HG02840 (cell line): ENCODE measurements at regions not wholly inside any gene's neighbourhood (a gene's known extent, or its start where the extent isn't known, plus 50 kb on each side); places are given as distances from the start of the nearest gene placed in this dataset.
A peak's percentile ranks its signal among the peaks of the same experiment; 100 is the strongest.
"Not testable (repeated sequence)": the region's sequence is repeated elsewhere in the genome, so short reads cannot be mapped to it uniquely, and the experiment has no call there.

Experiments
- ATAC-seq: cut with Tn5 transposase; IDR thresholded peaks from one replicate; pipeline ENCODE4 v1.9.1; 2021; ENCODE audit warnings: mild to moderate bottlenecking, moderate library complexity, moderate number of reproducible peaks; ENCODE audit not compliant: unreplicated experiment, low FRiP score

DNA sequence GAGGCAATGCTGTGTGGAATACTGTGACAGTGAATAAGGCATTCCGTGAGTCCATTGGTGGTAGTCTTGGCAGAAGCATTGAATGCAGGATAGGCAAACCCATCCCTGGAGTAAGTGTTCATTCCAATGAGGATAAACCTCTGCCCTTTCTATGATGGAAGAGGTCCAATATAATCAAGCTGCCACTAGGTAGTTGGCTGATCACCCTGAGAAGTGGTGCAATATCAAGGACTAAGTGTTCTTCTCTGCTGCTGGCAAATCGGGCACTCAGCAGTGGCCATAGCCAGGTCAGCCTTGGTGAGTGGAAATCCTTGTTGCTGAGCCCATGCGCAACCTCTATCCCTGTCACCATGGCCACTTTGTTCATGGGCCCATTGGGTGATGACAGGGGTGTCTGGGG, 70.1 kb downstream of the FBXO4 start:
- ATAC-seq: no peak

DNA sequence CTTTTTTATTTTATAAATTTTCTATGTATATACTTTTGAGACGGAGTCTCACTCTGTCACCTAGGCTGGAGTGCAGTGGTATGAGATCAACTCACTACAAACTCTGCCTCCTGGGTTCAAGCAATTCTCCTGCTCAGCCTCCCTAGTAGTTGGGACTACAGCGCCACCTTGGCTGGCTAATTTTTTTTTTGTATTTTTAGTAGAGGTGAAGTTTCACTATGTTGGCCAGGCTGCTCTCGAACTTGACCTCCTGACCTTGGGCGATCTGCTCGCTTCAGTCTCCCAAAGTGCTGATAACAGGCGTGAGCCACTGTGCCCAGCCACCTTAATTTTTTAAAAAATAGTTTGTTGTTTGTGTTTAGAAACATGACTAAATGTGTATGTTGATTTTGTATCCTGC, 76.6 kb downstream of the FBXO4 start:
- no peak for ATAC-seq

DNA sequence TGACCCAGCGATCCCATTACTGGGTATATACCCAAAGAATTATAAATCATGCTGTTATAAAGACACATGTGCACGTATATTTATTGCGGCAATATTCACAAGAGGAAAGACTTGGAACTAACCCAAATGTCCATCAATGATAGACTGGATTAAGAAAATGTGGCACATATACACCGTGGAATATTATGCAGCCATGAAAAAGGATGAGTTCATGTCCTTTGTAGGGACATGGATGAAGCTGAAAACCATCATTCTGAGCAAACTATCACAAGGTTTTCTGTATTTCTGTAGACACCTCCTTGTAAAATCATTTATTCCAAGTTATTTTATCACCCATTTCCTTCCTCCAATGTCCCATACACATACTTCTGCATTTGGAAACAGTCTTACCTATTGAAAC, 78.8 kb downstream of the FBXO4 start:
- not testable (repeated sequence) for ATAC-seq

DNA sequence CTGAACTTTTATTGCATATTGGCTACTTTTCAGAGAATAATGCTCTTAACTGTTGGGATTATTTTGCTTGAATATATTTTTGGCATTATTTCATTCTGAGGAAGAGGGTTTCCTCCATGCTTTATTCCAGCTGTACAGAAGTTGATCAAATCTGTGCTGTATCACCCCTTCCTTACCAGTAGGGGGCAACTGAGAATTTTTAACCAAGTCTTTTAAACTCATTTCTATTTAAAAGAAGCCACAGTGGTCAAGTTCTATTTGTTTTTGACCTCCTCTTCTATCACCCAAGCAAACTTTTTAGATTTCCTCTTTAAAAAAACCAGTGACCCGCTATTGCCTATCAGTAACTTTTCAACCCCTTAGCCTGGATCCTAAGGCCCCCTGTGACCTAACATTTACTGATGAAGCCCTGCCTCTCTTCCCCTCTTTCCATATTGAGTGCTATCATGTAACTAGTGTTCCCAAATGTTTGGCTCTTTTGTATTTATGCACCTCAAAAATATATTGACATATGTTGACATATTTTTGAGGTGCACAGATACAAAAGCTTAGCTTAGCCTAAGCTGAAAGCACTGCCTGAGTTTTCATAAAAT, 80.6 kb downstream of the FBXO4 start:
- no peak for ATAC-seq

DNA sequence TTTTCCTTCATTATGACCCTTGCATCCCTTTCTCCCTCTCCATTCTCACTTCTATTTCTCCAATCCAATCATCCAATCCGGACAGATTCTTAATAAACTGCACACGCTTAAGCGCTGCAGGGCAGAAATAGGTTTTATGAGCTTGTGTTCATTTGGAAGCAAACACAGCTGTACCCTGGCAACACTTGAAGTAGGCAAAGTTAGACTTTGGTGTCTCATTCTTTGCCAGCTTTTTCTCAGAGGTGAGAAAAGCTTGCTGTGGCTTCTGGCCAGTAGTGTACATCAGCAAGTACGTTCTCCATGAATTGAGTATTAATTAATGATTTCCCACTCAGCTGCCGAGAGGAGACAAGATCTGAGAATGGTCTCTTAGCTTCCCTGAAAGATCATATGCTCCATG, 88.5 kb downstream of the FBXO4 start:
- no peak for ATAC-seq

DNA sequence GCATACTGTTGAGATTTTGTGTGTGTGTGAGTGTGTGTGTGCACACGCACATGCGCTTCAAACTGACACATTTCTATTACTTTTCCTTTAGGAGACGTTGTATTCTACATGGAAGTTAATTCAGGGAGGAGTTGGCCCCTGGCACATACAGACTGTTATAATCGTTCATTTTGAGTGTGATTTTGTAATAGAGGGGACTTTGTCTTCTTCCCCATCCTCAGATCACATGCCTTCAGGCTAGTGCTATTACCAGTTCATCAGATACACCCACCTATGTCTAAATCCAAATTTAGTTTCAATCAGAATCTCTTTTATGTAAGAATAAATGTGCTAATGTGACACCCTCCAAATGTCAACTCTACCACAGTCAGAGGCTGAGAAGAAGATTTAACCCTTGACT, 90.2 kb downstream of the FBXO4 start:
- ATAC-seq: no peak

DNA sequence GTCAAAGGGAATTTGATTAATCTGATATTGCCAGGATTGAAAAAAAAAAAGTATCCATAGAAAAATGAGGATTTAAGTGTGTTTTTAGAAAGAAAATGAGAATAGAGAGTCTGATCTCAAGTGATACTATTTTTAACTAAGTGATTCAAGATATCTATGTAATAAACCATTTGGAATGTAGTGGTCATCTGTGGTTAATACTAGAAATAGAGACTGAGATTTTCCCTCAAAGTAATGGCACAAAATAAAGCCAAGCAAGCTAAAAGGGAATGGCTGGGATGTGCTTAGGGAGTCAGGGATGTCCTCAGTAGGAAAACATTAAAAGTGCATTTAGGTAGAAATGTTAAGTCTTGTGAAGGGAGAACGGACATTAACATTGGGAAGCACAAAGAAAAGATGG, 90.6 kb downstream of the FBXO4 start:
- no peak for ATAC-seq

DNA sequence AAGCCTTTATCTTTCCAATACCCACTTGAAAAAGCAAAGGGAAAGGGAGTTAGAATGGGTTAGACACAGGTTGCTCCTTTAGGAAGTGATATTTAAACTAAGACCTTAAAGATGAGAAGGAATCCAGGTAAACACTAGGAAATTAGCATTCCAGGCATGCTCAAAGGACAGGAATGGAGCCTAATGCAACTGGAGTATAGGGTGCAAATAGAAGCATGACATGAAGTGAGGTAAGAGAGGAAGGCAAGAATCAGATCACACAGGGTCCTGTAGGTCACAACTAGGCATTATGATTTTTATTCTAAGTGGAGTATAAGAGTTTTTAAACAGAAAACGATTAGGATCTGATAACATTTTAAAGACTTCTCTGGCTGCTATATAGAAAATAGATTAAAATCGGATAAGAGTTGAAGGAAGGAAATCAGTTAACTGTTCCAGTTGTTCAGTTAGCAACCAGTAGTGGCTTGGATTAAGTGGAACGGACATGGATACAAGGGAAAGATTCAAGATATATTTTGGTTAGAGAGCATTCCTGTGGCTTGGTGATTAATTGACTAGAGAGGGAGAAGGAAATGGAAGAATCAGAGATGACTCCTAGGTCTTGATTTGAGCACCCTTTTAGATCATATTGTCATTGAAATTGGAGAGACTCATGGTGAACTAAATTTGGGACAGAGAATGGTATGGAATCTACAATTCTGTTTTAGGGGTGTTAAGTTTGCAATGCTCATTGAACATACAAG, 95.9 kb downstream of the FBXO4 start:
- ATAC-seq: no peak

DNA sequence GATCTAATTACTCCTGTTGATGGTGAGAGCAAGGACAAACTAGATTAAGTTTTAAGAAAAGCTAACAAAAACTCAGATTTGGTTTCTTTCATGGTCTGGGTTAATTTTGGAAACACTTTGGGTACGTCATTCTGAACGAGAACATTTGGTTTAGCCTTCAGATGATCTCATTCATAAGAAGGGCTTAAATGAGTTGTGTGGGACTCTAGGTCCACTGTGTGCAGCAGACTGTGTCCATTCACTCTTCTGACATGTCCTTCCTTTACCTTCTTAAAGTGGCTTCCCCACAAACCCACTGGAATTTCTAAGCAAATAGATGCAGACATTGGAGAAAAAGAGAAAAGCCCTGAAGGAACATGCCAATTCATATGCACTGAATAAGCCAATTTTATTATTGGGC, 96.8 kb downstream of the FBXO4 start:
- no peak for ATAC-seq

DNA sequence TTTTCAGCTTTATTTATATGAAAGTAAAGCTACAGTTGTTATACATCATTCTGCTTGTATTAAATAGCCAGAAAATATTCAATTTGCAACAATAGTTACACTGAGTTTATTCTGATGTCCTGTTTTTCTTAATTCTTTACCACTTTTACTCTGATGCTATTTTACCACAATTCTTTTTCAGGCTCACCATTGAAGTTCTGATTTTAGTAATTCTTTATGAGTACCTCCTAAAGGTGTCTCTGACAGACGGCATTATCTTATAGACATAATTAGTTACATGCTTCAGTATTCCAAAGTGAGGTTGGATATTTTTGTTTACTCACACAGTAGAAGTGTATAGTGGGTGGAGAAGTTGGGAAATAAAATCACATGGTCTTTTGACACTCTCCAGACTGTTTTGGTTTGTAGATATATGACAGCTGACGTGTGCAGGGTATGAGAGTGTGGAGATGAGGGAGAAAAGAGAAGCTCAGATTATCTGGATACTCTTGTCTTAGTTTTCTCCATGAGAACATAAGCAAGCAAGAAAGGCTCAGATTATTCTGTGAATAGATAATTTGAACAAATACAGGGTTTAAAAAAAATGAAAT, 97.4 kb downstream of the FBXO4 start:
- ATAC-seq: no peak

DNA sequence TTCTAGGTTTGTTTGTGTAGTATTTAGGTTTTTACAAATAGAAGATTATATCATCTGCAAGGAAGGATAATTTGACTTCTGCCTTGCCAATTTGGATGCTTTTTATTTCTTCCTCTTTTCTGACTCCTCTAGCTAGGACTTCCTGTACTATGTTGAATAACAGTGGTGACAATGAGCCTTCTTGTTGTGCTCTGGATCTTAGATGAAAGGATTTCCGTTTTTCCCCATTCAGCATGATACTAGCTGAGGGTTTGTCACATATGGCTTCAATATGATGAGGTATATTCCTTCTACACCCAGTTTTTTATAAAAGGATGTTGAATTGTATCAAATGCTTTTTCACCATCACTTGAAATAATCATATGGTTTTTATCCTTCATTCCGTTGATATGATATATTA, 101.4 kb downstream of the FBXO4 start:
- ATAC-seq: no peak

DNA sequence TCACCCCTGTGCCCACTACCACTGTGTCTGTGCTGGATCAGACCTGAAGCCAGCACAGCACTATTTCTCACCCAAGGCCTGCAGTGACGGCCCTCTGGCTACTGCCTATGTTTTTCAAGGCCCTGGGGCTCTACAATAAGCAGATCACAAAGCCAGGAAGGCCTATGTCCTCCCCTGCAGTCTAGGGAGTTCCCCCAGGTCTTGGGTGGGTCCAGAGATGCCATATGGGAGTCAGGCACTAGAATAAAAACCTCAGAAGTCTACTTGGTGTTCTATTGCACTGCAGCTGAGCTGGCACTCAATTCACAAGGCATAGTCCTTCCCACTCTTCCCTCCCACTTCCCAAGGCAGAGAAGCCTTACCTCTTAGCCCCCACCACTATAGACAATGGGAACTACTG, 107.1 kb downstream of the FBXO4 start:
- no peak for ATAC-seq

DNA sequence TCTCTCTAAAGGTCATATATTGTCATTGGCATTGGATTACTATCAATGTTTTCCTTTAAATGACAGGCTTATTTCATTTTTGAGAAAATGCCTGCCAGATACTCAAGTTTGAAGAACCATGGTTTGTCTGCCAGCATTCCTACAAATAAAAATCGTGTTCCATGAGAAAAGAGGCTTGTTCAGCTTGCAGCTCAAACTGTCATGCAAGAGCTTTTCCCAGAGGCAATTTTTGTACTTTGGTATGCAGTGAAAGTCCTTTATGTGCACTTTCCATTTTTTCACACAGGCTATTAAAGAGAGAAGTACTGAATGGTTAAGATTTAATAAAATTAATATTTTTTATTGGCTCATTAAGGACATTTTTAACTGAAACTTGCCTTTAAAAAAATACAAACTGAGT, 110.4 kb downstream of the FBXO4 start:
- no peak for ATAC-seq

DNA sequence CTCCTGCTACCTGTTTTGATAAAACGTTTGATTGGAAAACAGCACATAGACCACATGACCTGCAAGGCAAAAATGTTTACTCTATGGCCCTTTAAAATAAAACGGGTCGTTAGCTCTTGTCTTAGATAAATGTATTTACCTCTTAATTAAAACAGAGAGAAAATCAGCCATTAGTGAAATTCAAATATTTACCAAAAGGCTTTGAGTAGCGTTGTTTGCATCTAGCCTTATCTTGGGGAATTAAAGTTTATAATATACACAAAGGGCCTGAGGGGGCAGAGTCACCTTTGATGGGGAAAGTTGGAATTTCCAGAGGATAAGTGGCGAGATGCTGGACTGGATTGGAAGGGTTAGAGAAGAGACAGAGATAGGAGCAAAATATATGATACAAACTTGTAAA, 111.3 kb downstream of the FBXO4 start:
- ATAC-seq: no peak

DNA sequence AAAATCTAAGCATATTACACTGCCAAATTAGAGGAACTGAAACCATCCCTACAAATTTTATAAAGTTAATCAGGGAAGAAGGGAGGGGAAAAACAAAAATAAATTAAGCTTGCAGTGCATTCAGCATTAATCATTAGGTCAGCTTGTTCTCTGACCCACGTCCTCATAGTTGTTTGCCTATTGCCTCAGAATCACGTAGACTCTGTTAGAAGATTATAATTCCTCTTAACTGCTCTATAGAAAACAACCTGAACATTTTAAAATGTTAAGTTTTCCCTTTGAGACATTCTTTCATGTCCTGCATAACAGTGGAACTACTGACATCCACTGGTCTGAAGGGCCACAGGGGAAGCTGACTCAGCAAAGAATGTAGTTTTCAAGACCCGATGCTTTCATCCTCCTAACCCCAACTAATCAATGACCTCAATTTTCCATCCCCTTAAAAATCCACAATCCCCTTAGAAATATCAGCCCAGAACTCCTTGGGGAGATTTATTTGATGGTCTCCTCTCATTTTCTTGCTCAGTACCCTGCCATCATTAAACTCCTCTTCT, 112.4 kb downstream of the FBXO4 start:
- ATAC-seq: no peak

DNA sequence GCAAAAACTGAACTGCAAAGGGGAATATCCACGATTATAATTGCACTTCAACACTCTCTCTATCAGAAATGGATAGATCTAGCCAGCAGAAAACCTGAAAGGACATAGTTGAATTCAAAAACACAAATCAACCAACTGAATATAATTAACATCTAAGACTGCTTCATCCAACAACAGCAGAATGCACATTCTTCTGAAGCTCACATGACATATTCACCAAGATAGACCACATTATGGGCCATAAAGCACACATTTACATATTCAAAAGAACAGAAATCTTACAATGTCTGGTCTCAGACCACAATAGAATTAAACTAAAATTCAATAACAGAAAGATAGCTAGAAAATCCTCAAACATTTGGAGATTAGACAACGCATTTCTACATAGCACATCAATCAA, 118.3 kb downstream of the FBXO4 start:
- no peak for ATAC-seq

DNA sequence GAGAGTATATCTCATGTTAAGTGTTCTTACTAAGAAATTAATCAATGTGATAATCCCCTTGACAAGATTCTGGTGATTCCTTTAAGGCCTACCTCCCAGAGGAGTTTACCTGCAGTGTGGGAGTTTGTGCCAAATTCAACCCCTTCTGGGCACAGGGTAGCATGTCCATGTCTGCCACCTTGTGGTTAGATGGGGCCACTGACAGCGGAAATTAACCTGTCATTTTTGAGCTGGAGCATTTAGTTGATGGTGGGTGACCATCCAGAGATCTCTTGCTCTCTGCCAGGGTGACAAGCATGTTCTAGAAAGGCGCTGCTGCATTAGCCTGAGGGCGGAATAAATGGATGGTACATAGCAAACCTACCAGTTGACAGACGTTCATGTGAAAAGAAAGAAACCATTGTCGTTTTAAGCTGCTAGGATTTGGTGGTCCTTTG, 132.2 kb downstream of the FBXO4 start:
- peak; percentile 89 for ATAC-seq

DNA sequence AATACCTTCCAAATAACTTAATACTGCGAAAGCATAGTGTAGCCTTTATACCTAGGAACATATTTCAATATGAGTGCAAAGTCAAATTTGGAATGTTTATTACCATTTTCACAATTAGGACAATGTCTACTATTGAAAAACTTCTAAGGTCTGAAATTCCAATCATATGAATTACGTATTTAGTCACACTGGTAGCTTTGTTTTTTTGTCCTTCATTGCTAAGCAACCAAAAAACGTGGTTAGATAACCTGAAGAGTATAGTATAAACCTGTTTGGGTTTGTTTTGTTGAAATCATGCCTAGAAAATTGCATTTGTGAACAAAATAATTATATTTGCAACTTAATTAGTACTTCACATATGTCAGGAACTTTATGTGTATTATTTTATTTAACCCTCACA, 134.2 kb downstream of the FBXO4 start:
- ATAC-seq: no peak

DNA sequence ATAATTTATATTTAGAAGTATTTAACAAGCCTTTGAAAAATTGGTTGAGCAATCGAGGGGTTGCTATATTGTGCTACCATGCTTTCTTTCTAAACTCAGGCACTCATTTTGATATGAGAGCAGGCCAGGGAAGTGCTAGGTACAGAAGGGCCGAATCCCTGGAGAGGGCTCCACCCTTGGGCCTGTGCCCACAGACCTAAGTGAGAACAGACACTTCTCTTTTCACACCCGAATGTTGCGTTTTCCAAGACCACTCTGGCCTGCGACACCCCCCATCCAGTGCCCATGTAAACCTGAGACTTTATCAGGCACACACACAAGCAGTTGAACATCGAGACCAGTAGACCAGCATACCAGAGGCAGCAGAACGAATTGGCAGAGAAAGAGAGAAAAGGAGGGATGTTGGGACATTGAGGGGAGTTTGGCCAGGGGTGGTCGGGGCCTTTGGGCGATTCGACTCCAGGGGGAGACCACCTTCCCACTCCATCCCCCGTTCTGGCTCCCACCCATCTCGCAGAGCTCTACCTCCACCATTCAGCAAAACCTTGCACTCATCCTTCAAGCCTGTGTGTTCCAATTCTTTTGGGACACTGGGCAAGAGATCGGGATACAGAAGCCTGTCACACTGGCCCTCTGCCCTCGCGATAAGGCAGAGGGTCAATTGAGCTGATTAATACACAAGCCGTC, 134.8 kb downstream of the FBXO4 start:
- no peak for ATAC-seq

DNA sequence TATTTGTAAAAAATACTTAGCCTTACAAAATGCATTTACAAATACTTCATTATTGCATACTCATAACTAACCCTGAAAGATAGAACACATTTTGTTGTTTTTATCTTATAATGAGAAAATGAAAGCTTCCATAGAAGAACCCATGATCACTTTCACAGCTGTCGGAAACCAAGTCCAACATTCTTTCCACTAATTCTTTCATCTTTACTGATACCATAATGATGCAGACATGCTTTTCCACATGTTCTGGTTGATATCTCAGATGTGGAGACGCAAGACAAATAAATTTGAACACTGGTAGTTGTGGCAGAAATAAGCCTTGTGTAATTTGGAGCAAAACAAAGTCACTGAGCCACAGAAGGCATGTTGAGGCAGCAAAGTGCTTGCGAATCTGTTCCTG, 136.0 kb downstream of the FBXO4 start:
- ATAC-seq: no peak

DNA sequence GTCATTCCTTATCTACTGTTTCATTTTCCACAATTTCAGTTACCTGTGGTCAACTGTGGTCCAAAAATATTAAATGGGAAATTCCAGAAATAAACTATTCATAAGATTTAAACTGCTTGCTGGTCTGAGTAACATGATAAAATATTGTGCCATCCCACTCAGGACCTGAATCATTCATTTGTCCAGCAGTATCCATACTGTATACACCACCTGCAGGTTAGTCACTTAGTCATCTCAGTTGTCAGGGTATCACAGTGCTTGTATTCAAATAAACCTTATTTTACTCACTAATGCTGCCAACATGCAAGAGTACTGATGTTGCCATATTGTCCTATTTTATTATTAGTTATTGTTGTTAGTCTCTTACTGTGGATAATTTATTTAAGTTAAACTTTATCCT, 139.7 kb downstream of the FBXO4 start:
- no peak for ATAC-seq
